Omental fat pad (tissue), 3 donors: ENCODE measurements at regions not wholly inside any gene's neighbourhood (a gene's known extent, or its start where the extent isn't known, plus 50 kb on each side); places are given as distances from the start of the nearest gene placed in this dataset.

ENCODE experiments used
- ATAC-seq: fragments of 150-250 bp; one replicate; pipeline ENCODE4 v1.9.1; 2016; ENCODE audit warnings: mild to moderate bottlenecking, moderate library complexity; ENCODE audit not compliant: low FRiP score
- DNase-seq: peaks from one replicate; pipeline ENCODE4 v3.0.0-alpha.2; 2019; ENCODE audit warnings: low spot score
- TF ChIP-seq, protein P1 (sequence below), 3 donors: fragments of 450-650 bp; IDR thresholded peaks; one replicate each; pipeline ENCODE4 v1.5.1; 2016 to 2017; ENCODE audit warnings: antibody characterized with exemption in 3 of 3, mild to moderate bottlenecking in 3 of 3, moderate library complexity in 2 of 3

DNA sequence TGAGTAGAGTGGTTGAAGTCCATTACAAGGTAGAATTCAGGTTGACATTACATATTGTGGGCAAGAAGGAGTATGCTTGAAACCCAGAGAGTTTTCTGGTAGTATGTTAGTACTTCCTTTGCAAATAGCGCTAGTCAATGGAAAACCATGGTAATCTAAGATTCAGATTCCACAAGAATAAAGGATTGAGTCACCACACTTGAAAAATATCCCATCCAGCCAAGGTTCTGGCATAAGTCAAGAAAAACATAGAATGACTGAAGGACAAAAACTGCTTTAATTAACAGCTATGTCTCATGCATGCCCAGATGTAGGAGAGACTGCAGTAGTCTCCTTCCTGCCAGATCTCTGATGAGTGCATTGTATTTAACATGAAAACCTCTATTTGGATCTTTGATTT, 469.8 kb downstream of the BMP2 start:
- DNase-seq, result no peak
- no peak for ATAC-seq
- TF ChIP-seq, protein P1, sequence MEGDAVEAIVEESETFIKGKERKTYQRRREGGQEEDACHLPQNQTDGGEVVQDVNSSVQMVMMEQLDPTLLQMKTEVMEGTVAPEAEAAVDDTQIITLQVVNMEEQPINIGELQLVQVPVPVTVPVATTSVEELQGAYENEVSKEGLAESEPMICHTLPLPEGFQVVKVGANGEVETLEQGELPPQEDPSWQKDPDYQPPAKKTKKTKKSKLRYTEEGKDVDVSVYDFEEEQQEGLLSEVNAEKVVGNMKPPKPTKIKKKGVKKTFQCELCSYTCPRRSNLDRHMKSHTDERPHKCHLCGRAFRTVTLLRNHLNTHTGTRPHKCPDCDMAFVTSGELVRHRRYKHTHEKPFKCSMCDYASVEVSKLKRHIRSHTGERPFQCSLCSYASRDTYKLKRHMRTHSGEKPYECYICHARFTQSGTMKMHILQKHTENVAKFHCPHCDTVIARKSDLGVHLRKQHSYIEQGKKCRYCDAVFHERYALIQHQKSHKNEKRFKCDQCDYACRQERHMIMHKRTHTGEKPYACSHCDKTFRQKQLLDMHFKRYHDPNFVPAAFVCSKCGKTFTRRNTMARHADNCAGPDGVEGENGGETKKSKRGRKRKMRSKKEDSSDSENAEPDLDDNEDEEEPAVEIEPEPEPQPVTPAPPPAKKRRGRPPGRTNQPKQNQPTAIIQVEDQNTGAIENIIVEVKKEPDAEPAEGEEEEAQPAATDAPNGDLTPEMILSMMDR (IDR thresholded peaks at IDR 0.05), result no peak

DNA sequence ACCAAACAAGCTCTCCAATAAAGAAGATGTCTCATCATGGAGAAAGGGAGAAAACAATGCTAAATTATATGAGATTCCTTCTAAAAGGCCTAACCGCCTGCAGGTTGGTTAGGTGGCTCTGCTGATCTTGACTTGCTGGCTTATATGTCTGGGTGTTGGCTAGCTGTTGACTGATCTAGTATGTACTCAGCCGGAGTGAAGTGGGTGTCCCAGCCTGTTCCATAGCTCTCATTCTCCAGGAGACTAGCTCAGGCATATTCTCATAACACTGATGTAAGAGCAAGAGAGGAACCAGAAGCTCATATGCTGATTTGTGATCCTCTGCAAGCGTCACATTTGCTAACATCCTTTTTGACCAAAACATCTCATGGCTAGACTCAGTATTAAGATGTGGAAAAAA, 473.0 kb downstream of the BMP2 start:
- ATAC-seq (no peak), DNase-seq (no peak)
- TF ChIP-seq, protein P1 (IDR thresholded peaks at IDR 0.05), result no peak

DNA sequence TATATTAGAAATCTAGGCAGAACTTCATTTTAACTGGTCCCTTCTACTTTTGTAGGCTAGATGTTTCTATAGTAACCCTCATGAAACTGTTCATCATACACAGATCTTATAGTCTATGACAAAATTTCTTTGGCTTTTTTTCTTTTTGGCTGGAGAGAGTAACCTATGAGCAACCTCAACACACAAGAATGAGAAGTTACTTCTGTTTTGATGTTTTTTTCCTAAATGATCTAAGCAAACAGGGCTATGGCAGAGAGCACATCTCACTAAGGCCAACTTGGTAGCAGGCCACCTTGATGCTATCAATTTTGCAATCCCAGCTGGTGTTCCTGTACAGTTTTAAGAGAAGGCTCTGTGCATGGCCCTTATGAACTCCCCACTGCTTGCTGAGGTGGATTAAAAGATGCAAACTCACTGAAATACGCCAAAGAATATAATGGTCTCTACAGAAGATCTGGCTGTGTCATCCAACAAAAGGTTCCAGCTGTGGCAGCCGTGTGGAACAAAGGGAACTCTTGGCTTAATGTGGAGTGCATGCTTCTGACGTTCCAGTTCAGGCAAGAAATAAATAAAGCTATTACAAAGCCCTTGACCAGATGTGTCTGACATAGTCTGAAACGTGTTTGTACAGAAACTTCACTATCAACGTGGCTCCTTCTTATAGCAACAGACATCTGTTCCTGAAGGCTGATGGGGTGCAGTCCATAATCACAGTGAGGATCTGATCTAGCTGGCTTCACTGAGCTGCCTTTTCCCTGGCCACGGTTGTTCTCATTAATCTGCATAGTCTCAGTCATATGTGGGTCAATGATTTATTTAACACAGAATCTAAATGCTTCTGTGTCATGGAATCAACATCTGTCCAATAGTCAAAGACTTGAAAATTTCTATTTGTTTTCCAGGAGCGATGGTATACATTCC, 481.1 kb downstream of the BMP2 start:
- ATAC-seq, result no peak
- TF ChIP-seq, protein P1 (IDR thresholded peaks at IDR 0.05), result no peak
- DNase-seq, result no peak

DNA sequence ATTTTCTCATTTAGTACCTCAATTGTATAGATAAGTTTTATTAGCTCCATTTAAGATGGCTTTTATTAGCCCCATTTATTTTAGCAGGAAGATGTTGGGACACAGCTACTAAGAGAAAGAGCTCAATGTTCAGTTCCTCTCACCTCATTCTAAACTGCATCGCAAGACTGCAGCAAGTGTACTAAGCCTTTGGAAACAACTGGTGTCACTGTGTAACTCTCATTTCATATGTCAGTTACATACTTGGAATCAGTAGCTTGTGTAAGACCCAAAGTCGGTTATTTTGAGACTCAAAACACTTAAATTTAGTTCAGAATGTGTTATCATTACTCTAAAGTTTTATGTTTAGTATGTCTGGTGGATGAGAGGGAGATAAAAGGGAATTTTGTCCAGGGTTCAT, 482.9 kb downstream of the BMP2 start:
- DNase-seq (no peak), ATAC-seq (no peak)
- TF ChIP-seq, protein P1 (IDR thresholded peaks at IDR 0.05), result no peak

DNA sequence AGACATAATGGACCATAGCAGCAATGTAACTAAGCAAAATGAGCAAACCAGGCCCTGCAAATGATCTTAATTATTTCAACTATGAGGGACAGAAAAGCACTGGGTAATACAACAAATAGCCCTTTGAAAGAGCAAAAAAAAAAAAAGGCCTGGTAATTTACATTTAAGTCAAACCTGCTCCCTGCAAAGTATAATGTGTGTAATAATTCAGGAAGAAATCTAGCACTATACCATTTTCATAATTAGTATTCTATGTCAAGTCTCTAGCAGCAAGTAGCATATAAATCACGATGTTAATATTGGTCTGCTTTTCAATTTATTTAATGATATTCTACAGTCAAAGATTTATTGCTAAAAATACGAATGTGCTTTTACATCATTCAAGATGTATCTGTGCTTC, 489.6 kb downstream of the BMP2 start:
- TF ChIP-seq, protein P1 (IDR thresholded peaks at IDR 0.05), result no peak
- DNase-seq (no peak), ATAC-seq (no peak)

DNA sequence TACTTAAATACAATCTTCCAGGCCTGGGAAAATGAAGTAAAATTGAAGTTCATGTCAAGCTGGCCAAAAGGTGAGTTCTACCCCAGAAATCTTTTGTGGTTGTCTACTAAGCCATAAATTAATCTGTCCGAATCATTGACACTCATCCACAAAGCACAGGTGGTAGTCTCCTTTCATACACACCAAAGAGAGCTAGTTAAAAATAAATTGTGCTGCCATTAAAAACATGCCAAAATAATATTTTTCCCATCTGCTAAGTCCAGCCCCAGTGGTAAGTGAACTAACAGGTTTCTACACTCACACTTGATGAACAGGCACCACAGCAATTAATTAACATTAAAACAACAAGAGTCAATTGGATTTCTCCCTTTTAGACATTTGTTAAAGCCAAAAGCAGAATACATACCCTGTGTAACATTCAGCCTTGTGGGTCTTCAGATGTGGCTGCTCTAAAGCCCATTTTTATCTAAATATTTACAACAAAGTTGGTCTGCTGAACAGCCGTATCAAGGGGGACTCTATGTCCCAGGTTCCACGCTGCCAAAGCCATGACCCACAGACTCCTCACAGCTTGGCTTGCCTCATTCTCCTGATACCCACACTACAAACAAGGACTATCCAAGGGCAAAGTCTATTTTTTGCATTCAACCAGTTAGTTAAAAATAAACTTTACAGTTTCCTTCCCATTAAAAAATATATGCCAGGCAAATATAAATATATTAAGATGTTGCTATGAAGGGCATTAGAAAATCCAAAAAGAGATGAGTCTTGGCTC, 490.4 kb downstream of the BMP2 start:
- ATAC-seq (no peak), DNase-seq (no peak)
- TF ChIP-seq, protein P1 (IDR thresholded peaks at IDR 0.05), result no peak
